Upper lobe of left lung (tissue), 6 donors: ENCODE measurements at regions not wholly inside any gene's neighbourhood (a gene's known extent, or its start where the extent isn't known, plus 50 kb on each side); places are given as distances from the start of the nearest gene placed in this dataset.

Experiments
- ATAC-seq, 2 donors: fragments of 200-7000 bp; cut with Tn5 transposase; one replicate each; pipeline ENCODE4 v1.9.1; 2022; ENCODE audit warnings: mild to moderate bottlenecking in 2 of 2, moderate library complexity in 2 of 2; ENCODE audit not compliant: low FRiP score in 2 of 2
- DNase-seq, 2 donors: peaks; one replicate each; pipeline ENCODE4 v3.0.0-alpha.2; 2019 to 2020
- H3K27ac ChIP-seq, 4 donors: fragments of 200-600 bp; sonication (generic); one replicate each; pipeline ENCODE4 v1.5.1; 2016 to 2019
- H3K27me3 ChIP-seq, 4 donors: fragments of 200-600 bp; sonication (generic); one replicate each; pipeline ENCODE4 v1.5.1; 2017 to 2019
- H3K36me3 ChIP-seq, 4 donors: fragments of 200-600 bp; sonication (generic); one replicate each; pipeline ENCODE4 v1.5.1; 2016 to 2019
- H3K4me1 ChIP-seq, 4 donors: fragments of 200-600 bp; sonication (generic); one replicate each; pipeline ENCODE4 v1.5.1; 2018 to 2019
- H3K4me3 ChIP-seq, 4 donors: fragments of 200-600 bp; sonication (generic); one replicate each; pipeline ENCODE4 v1.5.1; 2017 to 2019; ENCODE audit warnings: mild to moderate bottlenecking in 2 of 4, moderate library complexity in 1 of 4
- H3K9me3 ChIP-seq, 4 donors: fragments of 200-600 bp; sonication (generic); one replicate each; pipeline ENCODE4 v1.5.1; 2018 to 2019
- CTCF ChIP-seq, 6 experiments: fragments of 450-650 bp in 4 of 6; fragments of 200-600 bp in 2 of 6; sonication (generic) in 2 of 6; IDR thresholded peaks; one replicate each; pipeline ENCODE4 v1.5.1; 2016 to 2019; ENCODE audit warnings: antibody characterized with exemption in 6 of 6
- EP300 ChIP-seq, 4 donors: sonication (generic); formaldehyde crosslinking; IDR thresholded peaks; one replicate each; pipeline ENCODE4 v1.5.1; 2017; ENCODE audit warnings: antibody characterized with exemption in 4 of 4, control low read depth in 2 of 4
- POLR2A ChIP-seq, 4 donors: fragments of 450-650 bp; IDR thresholded peaks; one replicate each; pipeline ENCODE4 v1.5.1; 2016 to 2017; ENCODE audit warnings: antibody characterized with exemption in 4 of 4, mild to moderate bottlenecking in 2 of 4
- POLR2AphosphoS5 ChIP-seq, 2 donors: sonication (generic); formaldehyde crosslinking; IDR thresholded peaks; one replicate each; pipeline ENCODE4 v1.5.1; 2017; ENCODE audit warnings: antibody characterized with exemption in 2 of 2
- WGBS, 2 donors: methylation state at CpG; one replicate each; pipeline ENCODE4 v1.1.5; 2017 to 2018; 5-methylcytosine and 5-hydroxymethylcytosine counted together
- donor health status: DM: no; HTN: no; CAD: no; lungs with moderate emphysema.
- donor health status: DM: no; HTN: yes; CAD: no; lungs with severe emphysema.

GRCh38 chr12:131379738-131380137 lies 331.2 kb upstream of the SFSWAP start:
- 52 to 57% methylated on average over 11 to 12 of the region's 12 CpGs for WGBS, 2 donors
- Histone ChIP-seq H3K4me3 (no peak overlapping the region), H3K36me3 (no peaks in the 10 kb centered on the region), H3K27me3 (no peaks in the 10 kb centered on the region), H3K27ac (no peak overlapping the region), H3K9me3 (no peaks in the 10 kb centered on the region), H3K4me1 (no peaks in the 10 kb centered on the region)
- DNase-seq, result no peak
- no peak for ATAC-seq
- no peak for TF ChIP-seq POLR2A (IDR thresholded peaks at IDR 0.05)
- no peak for TF ChIP-seq POLR2AphosphoS5 (IDR thresholded peaks at IDR 0.05)
- TF ChIP-seq EP300 (IDR thresholded peaks at IDR 0.05), result no peak
- no peak for TF ChIP-seq CTCF (IDR thresholded peaks at IDR 0.05)

GRCh38 chr12:131380220-131380964 lies 330.5 kb upstream of the SFSWAP start:
- no peak for DNase-seq
- H3K27me3 ChIP-seq, result no peaks in the 10 kb centered on the region
- H3K36me3 ChIP-seq, result no peaks in the 10 kb centered on the region
- no peaks in the 10 kb centered on the region for H3K9me3 ChIP-seq
- WGBS, 2 donors, result 52 to 64% methylated on average over 22 to 28 of the region's 28 CpGs
- H3K27ac ChIP-seq, result no peak overlapping the region
- no peak for ATAC-seq
- H3K4me3 ChIP-seq, result no peak overlapping the region
- TF ChIP-seq EP300 (IDR thresholded peaks at IDR 0.05), result no peak
- no peak for TF ChIP-seq POLR2AphosphoS5 (IDR thresholded peaks at IDR 0.05)
- no peak for TF ChIP-seq CTCF (IDR thresholded peaks at IDR 0.05)
- TF ChIP-seq POLR2A (IDR thresholded peaks at IDR 0.05), result no peak
- no peaks in the 10 kb centered on the region for H3K4me1 ChIP-seq

- TF ChIP-seq CTCF (IDR thresholded peaks at IDR 0.05) (no peak), EP300 (IDR thresholded peaks at IDR 0.05) (no peak), POLR2A (IDR thresholded peaks at IDR 0.05) (no peak), POLR2AphosphoS5 (IDR thresholded peaks at IDR 0.05) (no peak)
- peaks cover 0 to 7% (median 0%) of the 10 kb centered on the region in 4 donors for H3K27me3 ChIP-seq
- DNase-seq, result no peak
- no peak overlapping the region for H3K27ac ChIP-seq
- no peaks in the 10 kb centered on the region for H3K9me3 ChIP-seq
- no peaks in the 10 kb centered on the region for H3K4me1 ChIP-seq
- ATAC-seq, result no peak
- H3K4me3 ChIP-seq, result no peak overlapping the region
- 45 to 60% methylated on average over 12 to 27 of the region's 27 CpGs for WGBS, 2 donors
- H3K36me3 ChIP-seq, result no peaks in the 10 kb centered on the region
Observed at GRCh38 chr12:131380965-131381705, 329.8 kb upstream of the SFSWAP start.

- peaks cover 0 to 9% (median 0%) of the 10 kb centered on the region in 4 donors for H3K27me3 ChIP-seq
- no peak overlapping the region for H3K4me3 ChIP-seq
- H3K4me1 ChIP-seq, result no peaks in the 10 kb centered on the region
- H3K36me3 ChIP-seq, result no peaks in the 10 kb centered on the region
- ATAC-seq, result no peak
- TF ChIP-seq EP300 (IDR thresholded peaks at IDR 0.05), result no peak
- TF ChIP-seq CTCF (IDR thresholded peaks at IDR 0.05), result no peak
- no peak for TF ChIP-seq POLR2AphosphoS5 (IDR thresholded peaks at IDR 0.05)
- TF ChIP-seq POLR2A (IDR thresholded peaks at IDR 0.05), result no peak
- no peak overlapping the region for H3K27ac ChIP-seq
- 65 to 73% methylated on average over 16 to 21 of the region's 22 CpGs for WGBS, 2 donors
- no peaks in the 10 kb centered on the region for H3K9me3 ChIP-seq
- no peak for DNase-seq
Observed at GRCh38 chr12:131381716-131382430, 329.0 kb upstream of the SFSWAP start.
